ENCODE measurements at regions not wholly inside any gene's neighbourhood (a gene's known extent, or its start where the extent isn't known, plus 50 kb on each side); places are given as distances from the start of the nearest gene placed in this dataset.

- peak; percentile 74; the same call in 1 of the 2 replicates for TF ChIP-seq TEAD4 (IDR thresholded peaks at IDR 0.05; ENCODE audit: borderline replicate concordance, insufficient read depth)
- TF ChIP-seq, protein P1, sequence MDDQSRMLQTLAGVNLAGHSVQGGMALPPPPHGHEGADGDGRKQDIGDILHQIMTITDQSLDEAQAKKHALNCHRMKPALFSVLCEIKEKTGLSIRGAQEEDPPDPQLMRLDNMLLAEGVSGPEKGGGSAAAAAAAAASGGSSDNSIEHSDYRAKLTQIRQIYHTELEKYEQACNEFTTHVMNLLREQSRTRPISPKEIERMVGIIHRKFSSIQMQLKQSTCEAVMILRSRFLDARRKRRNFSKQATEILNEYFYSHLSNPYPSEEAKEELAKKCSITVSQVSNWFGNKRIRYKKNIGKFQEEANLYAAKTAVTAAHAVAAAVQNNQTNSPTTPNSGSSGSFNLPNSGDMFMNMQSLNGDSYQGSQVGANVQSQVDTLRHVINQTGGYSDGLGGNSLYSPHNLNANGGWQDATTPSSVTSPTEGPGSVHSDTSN (IDR thresholded peaks at IDR 0.05), result peak; percentile 91
- no peak for TF ChIP-seq SIN3A (IDR thresholded peaks at IDR 0.05; ENCODE audit: borderline replicate concordance, low read depth, low read length)
- no peak for TF ChIP-seq SMC3 (IDR thresholded peaks at IDR 0.05; ENCODE audit: low read depth, low read length)
- no peak for TF ChIP-seq MXI1 (IDR thresholded peaks at IDR 0.05; ENCODE audit: low read depth, low read length)
- TF ChIP-seq RCOR1 (IDR thresholded peaks at IDR 0.05; ENCODE audit: low read length), result no peak
- TF ChIP-seq EZH2phosphoT487 (IDR thresholded peaks at IDR 0.05; ENCODE audit: borderline replicate concordance, low read depth), result no peak
- TF ChIP-seq, protein P2, sequence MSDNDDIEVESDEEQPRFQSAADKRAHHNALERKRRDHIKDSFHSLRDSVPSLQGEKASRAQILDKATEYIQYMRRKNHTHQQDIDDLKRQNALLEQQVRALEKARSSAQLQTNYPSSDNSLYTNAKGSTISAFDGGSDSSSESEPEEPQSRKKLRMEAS (IDR thresholded peaks at IDR 0.05; ENCODE audit: low read depth), result no peak
These were observed 71.6 kb upstream of the NFKB1 start (continued) for GRCh38 chr4:102429553-102429952.

GRCh38 chr4:102430461-102430910, 70.7 kb upstream of the NFKB1 start:
- Histone ChIP-seq H2AFZ (ENCODE audit: low read depth) (peak overlapping the region; percentile 98), H4K20me1 (ENCODE audit: insufficient read depth) (no peaks in the 10 kb centered on the region), H3K4me3 (ENCODE audit: low read depth in 2 of 2, low read length in 1 of 2) (peak overlapping the region; percentile 54 to 80), H3K9me3 (peaks cover 12% of the 10 kb centered on the region; the same call in 1 of the 2 replicates), H3F3A (replicated peaks; ENCODE audit: insufficient read depth) (peaks cover 22% of the 10 kb centered on the region), H3K4me2 (peak overlapping the region; percentile 80), H3K79me2 (ENCODE audit: insufficient read depth) (no peaks in the 10 kb centered on the region), H3K36me3 (replicated peaks in 1 of 2; ENCODE audit: control insufficient read depth in 1 of 2, insufficient read depth in 2 of 2, low read length in 1 of 2) (no peaks in the 10 kb centered on the region), H3K27me3 (ENCODE audit: insufficient read depth) (no peaks in the 10 kb centered on the region), H3K9ac (peak overlapping the region; percentile 87), H3K27ac (ENCODE audit: low read depth in 2 of 2, low read length in 1 of 2) (peak overlapping the region; percentile 24 to 77; a peak in 3 of 4 replicates), H3K4me1 (ENCODE audit: control insufficient read depth in 1 of 2, insufficient read depth in 2 of 2, low read depth in 1 of 2, low read length in 1 of 2) (peaks cover 0 to 10% of the 10 kb centered on the region in 2 experiments; a peak in 2 of 4 replicates), H3K9me2 (no peaks in the 10 kb centered on the region)
- POLR2A ChIA-PET, result interaction anchor here (0.6 to 0.9 kb wide), 2 partner anchors 25 to 396 kb away, joined by 3 read pairs; no protein-coding TSS in a partner anchor
- CTCF ChIA-PET, result interaction anchor here (0.6 to 2.9 kb wide), 12 partner anchors 11 to 720 kb away, joined by 3 to 14 read pairs (median 4); partner anchors contain the start of genes BDH2 and SLC39A8
- DNase-seq, result no peak
- no peak for TF ChIP-seq CHD2 (IDR thresholded peaks at IDR 0.05; ENCODE audit: low read length, partially characterized antibody)
- TF ChIP-seq GABPA (IDR thresholded peaks at IDR 0.05; ENCODE audit: low read depth), result no peak
- no peak for TF ChIP-seq FOXJ3 (CRISPR knock-in tag; IDR thresholded peaks at IDR 0.05)
- TF ChIP-seq SIN3A (IDR thresholded peaks at IDR 0.05; ENCODE audit: borderline replicate concordance, low read depth, low read length), result no peak
- no peak for TF ChIP-seq SMC3 (IDR thresholded peaks at IDR 0.05; ENCODE audit: low read depth, low read length)
- no peak for TF ChIP-seq EZH2phosphoT487 (IDR thresholded peaks at IDR 0.05; ENCODE audit: borderline replicate concordance, low read depth)
- TF ChIP-seq RAD21 (IDR thresholded peaks at IDR 0.05; ENCODE audit: low read length), result no peak
- no peak for TF ChIP-seq MEF2A (IDR thresholded peaks at IDR 0.05; ENCODE audit: borderline replicate concordance, low read depth)
- TF ChIP-seq GATA2 (CRISPR knock-in tag; IDR thresholded peaks at IDR 0.05), result no peak
- no peak for TF ChIP-seq RCOR1 (IDR thresholded peaks at IDR 0.05; ENCODE audit: low read length)
- 10% methylated on average over 2 of the region's 2 CpGs for WGBS (ENCODE audit: low lambda C conversion rate)

Measured in SK-N-SH (cell line).